Cardiac fibroblast (primary cell): ENCODE measurements at regions not wholly inside any gene's neighbourhood (a gene's known extent, or its start where the extent isn't known, plus 50 kb on each side); places are given as distances from the start of the nearest gene placed in this dataset.

Experiments
- DNase-seq, 2 donors: peaks; one replicate each; pipeline versions ENCODE4 v3.0.0 to v3.0.0-alpha.2; 2010; ENCODE audit warnings: low read depth in 2 of 2
- H3K4me3 ChIP-seq, 2 donors: replicated peaks in 1 of 2; 1 replicate in 1 of 2; 2 replicates in 1 of 2; pipeline ENCODE4 v1.5.1; 2011; ENCODE audit warnings: low read depth in 2 of 2, low read length in 2 of 2, mild to moderate bottlenecking in 2 of 2, moderate library complexity in 1 of 2
- CTCF ChIP-seq: IDR thresholded peaks from one replicate; pipeline ENCODE4 v1.5.1; 2011; ENCODE audit warnings: low read depth, mild to moderate bottlenecking, low read length, inconsistent platforms

GRCh38 chr13:76729691-76730090 lies 156.5 kb downstream of the KCTD12 start:
- H3K4me3 ChIP-seq = no peak overlapping the region
- no peak for DNase-seq
- TF ChIP-seq CTCF = no peak

GRCh38 chr13:76725896-76726295 lies 160.3 kb downstream of the KCTD12 start:
- DNase-seq = no peak
- TF ChIP-seq CTCF = no peak
- H3K4me3 ChIP-seq = no peak overlapping the region

- no peak for TF ChIP-seq CTCF
- no peak overlapping the region for H3K4me3 ChIP-seq
- DNase-seq = peak; percentile 72 to 83
Measured at GRCh38 chr13:76725211-76725610, 161.0 kb downstream of the KCTD12 start.

GRCh38 chr13:76724421-76724820 lies 161.8 kb downstream of the KCTD12 start:
- no peak for TF ChIP-seq CTCF
- DNase-seq = no peak
- H3K4me3 ChIP-seq = no peak overlapping the region

GRCh38 chr13:76723551-76724232 lies 162.5 kb downstream of the KCTD12 start:
- TF ChIP-seq CTCF = no peak
- peak; percentile 84 to 98 for DNase-seq
- H3K4me3 ChIP-seq = no peak overlapping the region

- TF ChIP-seq CTCF = no peak
- H3K4me3 ChIP-seq = no peak overlapping the region
- no peak for DNase-seq
Measured at GRCh38 chr13:76722782-76723181, 163.4 kb downstream of the KCTD12 start.

GRCh38 chr13:76720821-76721220 lies 165.4 kb downstream of the KCTD12 start:
- no peak for TF ChIP-seq CTCF
- H3K4me3 ChIP-seq = no peak overlapping the region
- DNase-seq = no peak
